Activated naive CD4-positive, alpha-beta T cell treated with anti-CD3 and anti-CD28 coated beads, Interleukin-2, amount 10 ng/mL, durations not matched to agents 7 days and 5 days (primary cell): ENCODE measurements at regions not wholly inside any gene's neighbourhood (a gene's known extent, or its start where the extent isn't known, plus 50 kb on each side); places are given as distances from the start of the nearest gene placed in this dataset.
"Not testable (repeated sequence)": the region's sequence is repeated elsewhere in the genome, so short reads cannot be mapped to it uniquely, and the experiment has no call there.

Source experiments
- CTCF ChIA-PET: fragments of 350-600 bp; sonication (Branson Sonifier 250); formaldehyde crosslinking; loops from one replicate; lab custom pipeline; 2021; ENCODE audit warnings: antibody characterized with exemption; lab: Charles Lee
- DNase-seq: peaks from one replicate; pipeline ENCODE4 v3.0.0-alpha.2; 2020
- H3K27ac Mint-ChIP-seq: one replicate; pipeline ENCODE4 v1.8.0; 2021; ENCODE audit warnings: mild to moderate bottlenecking, moderate library complexity, mixed read lengths
- H3K27me3 Mint-ChIP-seq: one replicate; pipeline ENCODE4 v1.8.0; 2021; ENCODE audit warnings: mild to moderate bottlenecking, mixed read lengths
- H3K36me3 Mint-ChIP-seq: one replicate; pipeline ENCODE4 v1.8.0; 2021; ENCODE audit warnings: mixed read lengths
- H3K4me1 Mint-ChIP-seq: one replicate; pipeline ENCODE4 v1.8.0; 2021; ENCODE audit warnings: mixed read lengths
- H3K4me3 Mint-ChIP-seq: one replicate; pipeline ENCODE4 v1.8.0; 2021; ENCODE audit warnings: mild to moderate bottlenecking, moderate library complexity, mixed read lengths
- H3K9me3 Mint-ChIP-seq: one replicate; pipeline ENCODE4 v1.8.0; 2021; ENCODE audit warnings: mixed read lengths

- H3K4me1 Mint-ChIP-seq, H3K4me3 Mint-ChIP-seq, CTCF ChIA-PET, H3K9me3 Mint-ChIP-seq, H3K36me3 Mint-ChIP-seq, DNase-seq, H3K27ac Mint-ChIP-seq: not testable (repeated sequence)
- H3K27me3 Mint-ChIP-seq: peaks cover 12% of the 10 kb centered on the region
These were observed 115.2 kb upstream of the PDE7B start for GRCh38 chr6:135736351-135736750.

GRCh38 chr6:135738636-135739035 lies 112.9 kb upstream of the PDE7B start:
- no peak overlapping the region for H3K4me3 Mint-ChIP-seq

GRCh38 chr6:135739288-135739687 lies 112.2 kb upstream of the PDE7B start:
- Mint-ChIP-seq H3K4me1 (no peaks in the 10 kb centered on the region), H3K9me3 (no peaks in the 10 kb centered on the region), H3K36me3 (no peaks in the 10 kb centered on the region), H3K27ac (no peak overlapping the region), H3K27me3 (peaks cover 11% of the 10 kb centered on the region), H3K4me3 (no peak overlapping the region)
- DNase-seq: no peak
- CTCF ChIA-PET: no interaction called here

More at GRCh38 chr6:135738636-135739035, 112.9 kb upstream of the PDE7B start:
- Mint-ChIP-seq H3K9me3 (no peaks in the 10 kb centered on the region), H3K27me3 (peaks cover 14% of the 10 kb centered on the region), H3K27ac (no peak overlapping the region), H3K4me1 (no peaks in the 10 kb centered on the region), H3K36me3 (no peaks in the 10 kb centered on the region)
- CTCF ChIA-PET: no interaction called here
- no peak for DNase-seq

- H3K4me3 Mint-ChIP-seq: no peak overlapping the region
- CTCF ChIA-PET: interaction anchor here (1.4 kb wide), 1 partner anchor 20 kb away, joined by 4 read pairs; no protein-coding TSS in a partner anchor
- DNase-seq: no peak
- no peaks in the 10 kb centered on the region for H3K36me3 Mint-ChIP-seq
- no peaks in the 10 kb centered on the region for H3K9me3 Mint-ChIP-seq
- H3K27ac Mint-ChIP-seq: no peak overlapping the region
- no peaks in the 10 kb centered on the region for H3K4me1 Mint-ChIP-seq
- peaks cover 11% of the 10 kb centered on the region for H3K27me3 Mint-ChIP-seq
These were observed 110.9 kb upstream of the PDE7B start for GRCh38 chr6:135740580-135740979.

GRCh38 chr6:135743476-135743875 lies 108.0 kb upstream of the PDE7B start:
- CTCF ChIA-PET: interaction anchor here (0.7 to 1.7 kb wide), 2 partner anchors 208 to 435 kb away, joined by 3 to 4 read pairs; no protein-coding TSS in a partner anchor
- Mint-ChIP-seq H3K27me3 (peaks cover 8% of the 10 kb centered on the region), H3K9me3 (no peaks in the 10 kb centered on the region), H3K4me3 (no peak overlapping the region), H3K4me1 (no peaks in the 10 kb centered on the region), H3K27ac (no peak overlapping the region), H3K36me3 (no peaks in the 10 kb centered on the region)
- no peak for DNase-seq

- CTCF ChIA-PET: no interaction called here
- Mint-ChIP-seq H3K4me3 (no peak overlapping the region), H3K36me3 (no peaks in the 10 kb centered on the region), H3K9me3 (no peaks in the 10 kb centered on the region), H3K27ac (no peak overlapping the region), H3K4me1 (no peaks in the 10 kb centered on the region), H3K27me3 (peaks cover 8% of the 10 kb centered on the region)
- no peak for DNase-seq
These were observed 103.3 kb upstream of the PDE7B start for GRCh38 chr6:135748189-135748588.

GRCh38 chr6:135750081-135750480 lies 101.4 kb upstream of the PDE7B start:
- H3K27ac Mint-ChIP-seq: no peak overlapping the region
- no peaks in the 10 kb centered on the region for H3K36me3 Mint-ChIP-seq
- H3K4me1 Mint-ChIP-seq: no peaks in the 10 kb centered on the region
- DNase-seq: no peak
- H3K4me3 Mint-ChIP-seq: no peak overlapping the region
- CTCF ChIA-PET: no interaction called here
- no peaks in the 10 kb centered on the region for H3K9me3 Mint-ChIP-seq
- H3K27me3 Mint-ChIP-seq: peaks cover 8% of the 10 kb centered on the region

GRCh38 chr6:135753196-135753595 lies 98.3 kb upstream of the PDE7B start:
- Mint-ChIP-seq H3K4me3 (no peak overlapping the region), H3K27me3 (peaks cover 8% of the 10 kb centered on the region), H3K9me3 (no peaks in the 10 kb centered on the region), H3K36me3 (no peaks in the 10 kb centered on the region), H3K4me1 (no peaks in the 10 kb centered on the region), H3K27ac (no peak overlapping the region)
- DNase-seq: no peak
- CTCF ChIA-PET: no interaction called here

- no peaks in the 10 kb centered on the region for H3K27me3 Mint-ChIP-seq
- CTCF ChIA-PET: interaction anchor here (1.0 to 1.5 kb wide), 2 partner anchors 19 to 150 kb away, joined by 4 read pairs; no protein-coding TSS in a partner anchor
- H3K9me3 Mint-ChIP-seq: peaks cover 9% of the 10 kb centered on the region
- no peak overlapping the region for H3K27ac Mint-ChIP-seq
- H3K36me3 Mint-ChIP-seq: no peaks in the 10 kb centered on the region
- no peak overlapping the region for H3K4me3 Mint-ChIP-seq
- DNase-seq: no peak
- no peaks in the 10 kb centered on the region for H3K4me1 Mint-ChIP-seq
These were observed 91.7 kb upstream of the PDE7B start for GRCh38 chr6:135759831-135760230.

GRCh38 chr6:135774006-135774405 lies 77.5 kb upstream of the PDE7B start:
- CTCF ChIA-PET: no interaction called here
- no peak overlapping the region for H3K27ac Mint-ChIP-seq
- H3K9me3 Mint-ChIP-seq: no peaks in the 10 kb centered on the region
- no peaks in the 10 kb centered on the region for H3K4me1 Mint-ChIP-seq
- H3K27me3 Mint-ChIP-seq: no peaks in the 10 kb centered on the region
- no peak overlapping the region for H3K4me3 Mint-ChIP-seq
- no peaks in the 10 kb centered on the region for H3K36me3 Mint-ChIP-seq
- no peak for DNase-seq

- Mint-ChIP-seq H3K4me1 (no peaks in the 10 kb centered on the region), H3K9me3 (no peaks in the 10 kb centered on the region), H3K4me3 (no peak overlapping the region), H3K27me3 (no peaks in the 10 kb centered on the region), H3K36me3 (no peaks in the 10 kb centered on the region), H3K27ac (no peak overlapping the region)
- DNase-seq: no peak
- CTCF ChIA-PET: no interaction called here
These were observed 72.3 kb upstream of the PDE7B start for GRCh38 chr6:135779213-135779612.

- Mint-ChIP-seq H3K27ac (no peak overlapping the region), H3K4me1 (no peaks in the 10 kb centered on the region), H3K4me3 (no peak overlapping the region), H3K36me3 (no peaks in the 10 kb centered on the region), H3K9me3 (no peaks in the 10 kb centered on the region), H3K27me3 (no peaks in the 10 kb centered on the region)
- CTCF ChIA-PET: interaction anchor here (0.6 kb wide), 1 partner anchor 635 kb away, joined by 4 read pairs; no protein-coding TSS in a partner anchor
- DNase-seq: no peak
These were observed 71.2 kb upstream of the PDE7B start for GRCh38 chr6:135780326-135780725.

GRCh38 chr6:135782546-135782945 lies 69.0 kb upstream of the PDE7B start:
- Mint-ChIP-seq H3K4me1 (no peaks in the 10 kb centered on the region), H3K27ac (no peak overlapping the region), H3K36me3 (no peaks in the 10 kb centered on the region), H3K4me3 (no peak overlapping the region), H3K27me3 (no peaks in the 10 kb centered on the region), H3K9me3 (no peaks in the 10 kb centered on the region)
- CTCF ChIA-PET: interaction anchor here (0.8 kb wide), 1 partner anchor 108 kb away, joined by 3 read pairs; no protein-coding TSS in a partner anchor
- DNase-seq: no peak

- H3K4me1 Mint-ChIP-seq: no peaks in the 10 kb centered on the region
- H3K36me3 Mint-ChIP-seq: no peaks in the 10 kb centered on the region
- DNase-seq: no peak
These were observed 67.0 kb upstream of the PDE7B start for GRCh38 chr6:135784507-135784906.

GRCh38 chr6:135789375-135790050 lies 62.0 kb upstream of the PDE7B start:
- no peak overlapping the region for H3K4me3 Mint-ChIP-seq
- H3K27ac Mint-ChIP-seq: no peak overlapping the region
- H3K4me1 Mint-ChIP-seq: no peaks in the 10 kb centered on the region
- DNase-seq: no peak
- H3K9me3 Mint-ChIP-seq: no peaks in the 10 kb centered on the region
- CTCF ChIA-PET: interaction anchor here (0.6 kb wide), 1 partner anchor 108 kb away, joined by 4 read pairs; no protein-coding TSS in a partner anchor
- H3K27me3 Mint-ChIP-seq: no peaks in the 10 kb centered on the region
- H3K36me3 Mint-ChIP-seq: no peaks in the 10 kb centered on the region

More at GRCh38 chr6:135784507-135784906, 67.0 kb upstream of the PDE7B start:
- no peaks in the 10 kb centered on the region for H3K9me3 Mint-ChIP-seq
- CTCF ChIA-PET: interaction anchor here (0.6 kb wide), 1 partner anchor 622 kb away, joined by 3 read pairs; no protein-coding TSS in a partner anchor
- H3K27me3 Mint-ChIP-seq: no peaks in the 10 kb centered on the region
- no peak overlapping the region for H3K27ac Mint-ChIP-seq
- H3K4me3 Mint-ChIP-seq: no peak overlapping the region
